ENCODE measurements at regions not wholly inside any gene's neighbourhood (a gene's known extent, or its start where the extent isn't known, plus 50 kb on each side); places are given as distances from the start of the nearest gene placed in this dataset.

- FAIRE-seq = no peak
These were observed 1283.3 kb upstream of the GJE1 start for GRCh38 chr6:140849456-140849855.

GRCh38 chr6:140847262-140847645 is 1285.5 kb upstream of the GJE1 start:
- TF ChIP-seq CTCF (IDR thresholded peaks at IDR 0.05; ENCODE audit: insufficient read depth, low read length, severe bottlenecking) = no peak
- FAIRE-seq (no peak), DNase-seq (ENCODE audit: low read depth) (no peak)
- no peaks in the 10 kb centered on the region for H3K36me3 ChIP-seq (ENCODE audit: control insufficient read depth, insufficient read depth, low read length)
- no peak overlapping the region for H3K4me3 ChIP-seq (ENCODE audit: low read depth, low read length)
- no peaks in the 10 kb centered on the region for H3K27me3 ChIP-seq (ENCODE audit: control insufficient read depth, insufficient read depth, low read length)

More at GRCh38 chr6:140849456-140849855, 1283.3 kb upstream of the GJE1 start:
- no peaks in the 10 kb centered on the region for H3K27me3 ChIP-seq (ENCODE audit: control insufficient read depth, insufficient read depth, low read length)
- no peak overlapping the region for H3K4me3 ChIP-seq (ENCODE audit: low read depth, low read length)
- TF ChIP-seq CTCF (IDR thresholded peaks at IDR 0.05; ENCODE audit: insufficient read depth, low read length, severe bottlenecking) = no peak
- H3K36me3 ChIP-seq (ENCODE audit: control insufficient read depth, insufficient read depth, low read length) = no peaks in the 10 kb centered on the region
- no peak for DNase-seq (ENCODE audit: low read depth)

- DNase-seq (ENCODE audit: low read depth) (peak; percentile 45), FAIRE-seq (no peak)
- Histone ChIP-seq H3K36me3 (ENCODE audit: control insufficient read depth, insufficient read depth, low read length) (no peaks in the 10 kb centered on the region), H3K4me3 (ENCODE audit: low read depth, low read length) (no peak overlapping the region), H3K27me3 (ENCODE audit: control insufficient read depth, insufficient read depth, low read length) (no peaks in the 10 kb centered on the region)
- no peak for TF ChIP-seq CTCF (IDR thresholded peaks at IDR 0.05; ENCODE audit: insufficient read depth, low read length, severe bottlenecking)
These were observed 1286.0 kb upstream of the GJE1 start for GRCh38 chr6:140846503-140847261.

- TF ChIP-seq CTCF (IDR thresholded peaks at IDR 0.05; ENCODE audit: insufficient read depth, low read length, severe bottlenecking) = no peak
- no peak for DNase-seq (ENCODE audit: low read depth)
- H3K27me3 ChIP-seq (ENCODE audit: control insufficient read depth, insufficient read depth, low read length) = no peaks in the 10 kb centered on the region
- FAIRE-seq = no peak
- H3K36me3 ChIP-seq (ENCODE audit: control insufficient read depth, insufficient read depth, low read length) = no peaks in the 10 kb centered on the region
- H3K4me3 ChIP-seq (ENCODE audit: low read depth, low read length) = no peak overlapping the region
These were observed 1287.0 kb upstream of the GJE1 start for GRCh38 chr6:140845701-140846100.

- DNase-seq (ENCODE audit: low read depth) (no peak), FAIRE-seq (no peak)
- no peaks in the 10 kb centered on the region for H3K36me3 ChIP-seq (ENCODE audit: control insufficient read depth, insufficient read depth, low read length)
- H3K4me3 ChIP-seq (ENCODE audit: low read depth, low read length) = no peak overlapping the region
- no peak for TF ChIP-seq CTCF (IDR thresholded peaks at IDR 0.05; ENCODE audit: insufficient read depth, low read length, severe bottlenecking)
- H3K27me3 ChIP-seq (ENCODE audit: control insufficient read depth, insufficient read depth, low read length) = no peaks in the 10 kb centered on the region
These were observed 1288.6 kb upstream of the GJE1 start for GRCh38 chr6:140844167-140844566.

GRCh38 chr6:140833408-140833807 is 1299.3 kb upstream of the GJE1 start:
- no peak for DNase-seq (ENCODE audit: low read depth)
- Histone ChIP-seq H3K27me3 (ENCODE audit: control insufficient read depth, insufficient read depth, low read length) (no peaks in the 10 kb centered on the region), H3K36me3 (ENCODE audit: control insufficient read depth, insufficient read depth, low read length) (no peaks in the 10 kb centered on the region), H3K4me3 (ENCODE audit: low read depth, low read length) (no peak overlapping the region)
- FAIRE-seq = no peak
- TF ChIP-seq CTCF (IDR thresholded peaks at IDR 0.05; ENCODE audit: insufficient read depth, low read length, severe bottlenecking) = no peak

Data from bronchial epithelial cell (primary cell).